Loucy (cell line): ENCODE measurements at regions not wholly inside any gene's neighbourhood (a gene's known extent, or its start where the extent isn't known, plus 50 kb on each side); places are given as distances from the start of the nearest gene placed in this dataset.

Experiments used
- H2AFZ ChIP-seq: fragments of 200-600 bp; sonication (generic); 2 replicates; pipeline ENCODE4 v1.6.0; 2016; ENCODE audit warnings: antibody characterized with exemption, mild to moderate bottlenecking, low read length, moderate library complexity
- H3F3A ChIP-seq: fragments of 200-600 bp; 2 replicates; pipeline ENCODE4 v1.6.0; 2016; ENCODE audit warnings: antibody characterized with exemption, low read depth, mild to moderate bottlenecking
- H3K27me3 ChIP-seq: fragments of 200-600 bp; sonication (generic); 2 replicates; pipeline ENCODE4 v1.6.1; 2014; ENCODE audit warnings: low read length, mild to moderate bottlenecking; ENCODE audit not compliant: insufficient read depth, poor library complexity, severe bottlenecking
- H3K36me3 ChIP-seq: fragments of 200-600 bp; sonication (generic); 2 replicates; pipeline ENCODE4 v1.6.1; 2016; ENCODE audit warnings: low read length; ENCODE audit not compliant: insufficient read depth
- H3K4me1 ChIP-seq: fragments of 200-600 bp; sonication (generic); 2 replicates; pipeline ENCODE4 v1.5.1; 2014; ENCODE audit warnings: low read length, mild to moderate bottlenecking; ENCODE audit not compliant: insufficient read depth, poor library complexity, severe bottlenecking
- H3K4me2 ChIP-seq: fragments of 200-600 bp; sonication (generic); 2 replicates; pipeline ENCODE4 v1.6.0; 2014; ENCODE audit warnings: antibody characterized with exemption, low read length, low read depth, mild to moderate bottlenecking; ENCODE audit not compliant: poor library complexity, severe bottlenecking
- H3K4me3 ChIP-seq: fragments of 200-600 bp; sonication (generic); 2 replicates; pipeline ENCODE4 v1.5.1; 2014; ENCODE audit warnings: low read length, mild to moderate bottlenecking, mixed read lengths; ENCODE audit not compliant: poor library complexity, severe bottlenecking
- H3K79me2 ChIP-seq: fragments of 200-600 bp; sonication (generic); 2 replicates; pipeline ENCODE4 v1.6.1; 2014; ENCODE audit warnings: low read length; ENCODE audit not compliant: insufficient read depth
- H3K9ac ChIP-seq: fragments of 200-600 bp; sonication (generic); 2 replicates; pipeline ENCODE4 v1.6.0; 2014; ENCODE audit warnings: mild to moderate bottlenecking, low read depth, low read length, moderate library complexity; ENCODE audit not compliant: poor library complexity, severe bottlenecking
- H3K9me2 ChIP-seq: fragments of 200-600 bp; sonication (generic); replicated peaks from 2 replicates; pipeline ENCODE4 v1.6.1; 2016; ENCODE audit warnings: low read depth, low read length, mixed read lengths
- H3K9me3 ChIP-seq: fragments of 200-600 bp; sonication (generic); 2 replicates; pipeline ENCODE4 v1.6.1; 2014; ENCODE audit warnings: mild to moderate bottlenecking, antibody characterized with exemption, low read length, low read depth; ENCODE audit not compliant: insufficient read depth
- H4K20me1 ChIP-seq: fragments of 200-600 bp; sonication (generic); 2 replicates; pipeline ENCODE4 v1.6.0; 2014; ENCODE audit warnings: antibody characterized with exemption, low read length, mild to moderate bottlenecking; ENCODE audit not compliant: insufficient read depth, poor library complexity, severe bottlenecking
- CTCF ChIP-seq: fragments of 200-600 bp; sonication (generic); conservative IDR thresholded peaks from 2 replicates; pipeline ENCODE4 v1.5.1; 2014; ENCODE audit warnings: mild to moderate bottlenecking, antibody characterized with exemption, low read length
- EZH2phosphoT487 ChIP-seq: fragments of 200-600 bp; IDR thresholded peaks from 2 replicates; pipeline ENCODE4 v1.6.1; 2018; ENCODE audit warnings: antibody characterized with exemption, mild to moderate bottlenecking, moderate library complexity, borderline replicate concordance

GRCh38 chr4:155530857-155531256, 135.8 kb upstream of the GUCY1A1 start:
- Histone ChIP-seq H3K9me2 (no peaks in the 10 kb centered on the region), H3K9me3 (no peaks in the 10 kb centered on the region)

GRCh38 chr4:155530290-155530689, 136.4 kb upstream of the GUCY1A1 start:
- Histone ChIP-seq H3K9me2 (no peaks in the 10 kb centered on the region), H3K9me3 (no peaks in the 10 kb centered on the region), H3K4me2 (no peak overlapping the region), H3K79me2 (no peaks in the 10 kb centered on the region), H3K36me3 (no peaks in the 10 kb centered on the region), H3K4me1 (no peaks in the 10 kb centered on the region), H3K9ac (no peak overlapping the region), H3F3A (no peaks in the 10 kb centered on the region), H2AFZ (no peak overlapping the region), H4K20me1 (no peaks in the 10 kb centered on the region), H3K4me3 (no peak overlapping the region), H3K27me3 (no peaks in the 10 kb centered on the region)
- TF ChIP-seq EZH2phosphoT487, result no peak
- TF ChIP-seq CTCF, result no peak

More at GRCh38 chr4:155530857-155531256, 135.8 kb upstream of the GUCY1A1 start:
- Histone ChIP-seq H4K20me1 (no peaks in the 10 kb centered on the region), H3K4me2 (no peak overlapping the region), H3K27me3 (no peaks in the 10 kb centered on the region), H2AFZ (no peak overlapping the region), H3F3A (no peaks in the 10 kb centered on the region), H3K79me2 (no peaks in the 10 kb centered on the region), H3K4me3 (no peak overlapping the region), H3K4me1 (no peaks in the 10 kb centered on the region), H3K9ac (no peak overlapping the region), H3K36me3 (no peaks in the 10 kb centered on the region)
- TF ChIP-seq EZH2phosphoT487 (no peak), CTCF (no peak)

GRCh38 chr4:155529716-155530115, 136.9 kb upstream of the GUCY1A1 start:
- no peaks in the 10 kb centered on the region for H3K4me1 ChIP-seq
- no peaks in the 10 kb centered on the region for H3F3A ChIP-seq
- no peaks in the 10 kb centered on the region for H3K36me3 ChIP-seq
- H3K9ac ChIP-seq, result no peak overlapping the region
- H3K9me3 ChIP-seq, result no peaks in the 10 kb centered on the region
- H3K4me2 ChIP-seq, result no peak overlapping the region
- no peaks in the 10 kb centered on the region for H3K79me2 ChIP-seq
- no peaks in the 10 kb centered on the region for H4K20me1 ChIP-seq
- no peaks in the 10 kb centered on the region for H3K27me3 ChIP-seq
- H3K4me3 ChIP-seq, result no peak overlapping the region
- no peak overlapping the region for H2AFZ ChIP-seq
- no peaks in the 10 kb centered on the region for H3K9me2 ChIP-seq
- TF ChIP-seq EZH2phosphoT487 (no peak), CTCF (no peak)
